A204.1 (cell line): ENCODE measurements at regions not wholly inside any gene's neighbourhood (a gene's known extent, or its start where the extent isn't known, plus 50 kb on each side); places are given as distances from the start of the nearest gene placed in this dataset.

Source experiments
- FAIRE-seq: peaks from 2 replicates; lab custom pipeline; 2012; peaks lifted over from hg19 to GRCh38; lab: Jason Lieb, UNC

DNA sequence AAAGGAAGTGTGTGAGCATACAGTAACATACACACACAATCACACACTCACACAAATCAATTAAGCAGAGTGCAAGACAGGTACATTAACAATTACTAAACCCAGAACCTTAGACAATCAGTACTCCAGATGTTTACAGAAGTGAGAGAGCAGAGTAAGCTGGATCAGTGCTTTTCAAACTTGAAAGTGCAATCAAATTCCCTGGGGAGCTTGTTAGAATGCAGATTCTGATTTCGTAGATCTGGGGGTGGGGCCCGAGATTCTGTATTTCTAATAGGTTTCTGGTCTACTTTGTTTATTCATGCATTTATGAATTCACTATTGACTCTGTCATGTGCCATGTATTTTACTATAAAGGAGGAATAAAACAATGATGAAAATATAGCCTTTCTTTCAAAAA lies 179.6 kb upstream of the PHYHIPL start:
- FAIRE-seq, result no peak

DNA sequence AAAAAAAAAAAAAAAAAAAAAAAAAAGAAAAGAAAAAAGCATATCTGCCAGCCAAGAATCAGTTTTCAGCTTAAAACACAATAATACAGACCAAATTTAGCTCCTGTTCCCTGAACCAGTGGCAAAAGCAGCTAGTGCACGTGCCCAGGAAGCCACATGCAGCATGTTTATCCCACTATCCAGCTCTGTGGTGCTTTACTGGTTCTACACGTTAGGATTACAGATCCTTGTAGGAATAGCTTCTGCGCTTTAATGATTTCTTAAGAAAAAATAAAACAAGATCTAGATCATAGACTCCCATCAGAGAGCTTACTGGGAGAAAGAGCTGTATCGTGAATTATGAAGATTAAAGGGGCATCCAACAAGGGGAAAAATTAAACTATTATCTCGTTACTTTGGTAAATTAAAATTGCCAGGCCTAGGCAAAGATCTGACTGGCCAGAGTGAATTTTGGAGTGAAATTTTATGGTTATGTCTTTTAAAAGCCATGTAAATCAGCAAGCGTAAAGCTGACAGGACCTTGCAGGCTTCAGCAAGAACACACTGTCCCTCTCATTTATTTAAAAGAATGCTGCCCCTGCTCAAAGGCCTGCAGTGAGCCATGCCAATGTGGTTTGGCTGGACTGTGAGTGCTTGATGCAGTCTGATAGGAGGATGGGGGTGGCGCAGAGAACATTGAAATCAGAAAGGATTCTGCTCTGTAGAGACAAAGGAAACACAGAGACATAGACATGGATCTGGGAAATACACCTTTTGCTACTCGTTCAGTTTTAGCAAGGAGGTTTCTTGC lies 177.3 kb upstream of the PHYHIPL start:
- no peak for FAIRE-seq

DNA sequence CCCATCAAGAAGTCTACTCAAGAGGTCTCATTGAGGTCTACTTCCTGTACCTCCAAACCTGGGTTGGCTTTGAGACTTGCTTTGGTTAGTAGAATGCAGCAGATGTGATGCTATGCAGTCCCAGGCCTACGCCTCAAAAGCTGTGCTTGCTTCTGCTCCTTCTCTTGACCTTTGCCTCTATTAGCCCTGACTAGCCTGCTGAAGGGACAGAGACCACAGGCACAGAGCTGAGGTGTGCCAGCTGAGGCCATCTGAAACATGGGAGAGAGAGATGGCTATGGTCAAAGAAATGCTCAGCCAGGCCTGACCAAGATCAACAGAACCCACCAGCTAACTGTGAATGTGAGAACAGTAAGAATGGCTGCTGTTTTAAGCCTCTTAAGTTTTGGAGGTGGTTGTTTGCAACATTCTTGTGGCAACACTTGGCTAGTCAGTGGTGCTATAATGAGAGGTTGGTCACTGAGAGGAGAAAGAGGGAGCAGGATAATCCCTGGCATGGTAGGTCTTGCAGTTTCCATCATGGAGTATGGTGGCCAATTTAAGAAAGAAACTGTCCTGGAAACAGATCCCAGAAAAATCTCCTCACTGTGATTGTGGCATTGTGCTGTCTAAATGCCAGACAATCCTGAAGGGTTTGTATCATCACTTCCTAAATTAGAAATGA lies 176.1 kb upstream of the PHYHIPL start:
- FAIRE-seq, result no peak

DNA sequence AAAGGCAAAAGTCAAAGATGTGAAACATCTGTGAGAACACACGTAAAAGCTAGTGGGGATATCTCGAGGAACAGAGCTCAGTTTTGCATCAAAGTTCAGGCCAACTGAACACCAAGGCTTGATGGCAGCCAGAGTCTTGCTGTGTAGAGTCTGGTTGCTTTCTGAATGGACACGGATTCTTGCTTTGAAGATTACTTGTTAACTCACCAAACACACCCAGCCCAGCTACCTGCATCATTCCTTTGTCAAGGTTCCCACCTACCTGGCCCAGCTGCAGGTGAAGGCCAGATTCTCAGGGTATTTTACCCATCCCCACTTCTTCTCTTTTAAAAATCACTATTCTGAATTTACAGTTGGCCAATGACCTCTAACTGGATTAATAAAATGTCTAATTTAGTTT lies 174.4 kb upstream of the PHYHIPL start:
- no peak for FAIRE-seq

DNA sequence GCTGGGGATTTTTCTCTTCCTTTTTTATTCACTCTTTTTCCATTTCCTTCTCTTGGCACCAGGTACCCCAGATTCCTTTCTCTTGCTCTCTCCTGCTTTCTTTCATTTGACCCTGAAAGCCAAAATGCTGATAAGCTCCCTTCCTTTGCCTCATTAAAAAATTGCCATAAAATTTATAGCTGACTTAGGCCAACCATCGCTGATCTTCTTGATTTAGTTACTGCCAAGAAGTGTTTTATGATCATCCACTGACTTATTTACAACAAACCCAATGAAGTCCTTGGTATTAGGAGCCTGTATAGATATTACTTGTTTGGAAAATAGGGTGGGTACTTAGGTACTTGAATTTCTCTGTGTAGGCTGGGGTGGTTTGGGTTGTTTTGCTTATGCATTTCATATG lies 173.2 kb upstream of the PHYHIPL start:
- no peak for FAIRE-seq

DNA sequence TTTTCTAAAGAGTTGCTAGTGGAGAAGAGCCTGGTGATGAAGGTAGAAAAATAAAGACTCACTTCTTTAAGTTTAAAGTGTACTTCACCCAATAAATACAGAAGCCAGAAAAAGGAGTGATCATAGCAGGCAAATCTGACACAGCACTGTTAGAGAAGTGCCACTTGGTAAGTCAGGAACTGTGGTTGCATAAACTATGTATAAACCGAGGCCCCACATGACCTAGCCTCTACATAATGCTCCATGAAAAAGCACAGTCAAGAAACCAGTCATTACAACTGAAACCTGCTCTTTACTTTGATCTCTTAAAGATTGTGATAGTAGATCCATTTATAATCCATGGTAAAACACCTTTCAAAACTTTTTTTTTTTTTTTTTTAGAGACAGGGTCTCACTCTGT lies 172.1 kb upstream of the PHYHIPL start:
- no peak for FAIRE-seq

DNA sequence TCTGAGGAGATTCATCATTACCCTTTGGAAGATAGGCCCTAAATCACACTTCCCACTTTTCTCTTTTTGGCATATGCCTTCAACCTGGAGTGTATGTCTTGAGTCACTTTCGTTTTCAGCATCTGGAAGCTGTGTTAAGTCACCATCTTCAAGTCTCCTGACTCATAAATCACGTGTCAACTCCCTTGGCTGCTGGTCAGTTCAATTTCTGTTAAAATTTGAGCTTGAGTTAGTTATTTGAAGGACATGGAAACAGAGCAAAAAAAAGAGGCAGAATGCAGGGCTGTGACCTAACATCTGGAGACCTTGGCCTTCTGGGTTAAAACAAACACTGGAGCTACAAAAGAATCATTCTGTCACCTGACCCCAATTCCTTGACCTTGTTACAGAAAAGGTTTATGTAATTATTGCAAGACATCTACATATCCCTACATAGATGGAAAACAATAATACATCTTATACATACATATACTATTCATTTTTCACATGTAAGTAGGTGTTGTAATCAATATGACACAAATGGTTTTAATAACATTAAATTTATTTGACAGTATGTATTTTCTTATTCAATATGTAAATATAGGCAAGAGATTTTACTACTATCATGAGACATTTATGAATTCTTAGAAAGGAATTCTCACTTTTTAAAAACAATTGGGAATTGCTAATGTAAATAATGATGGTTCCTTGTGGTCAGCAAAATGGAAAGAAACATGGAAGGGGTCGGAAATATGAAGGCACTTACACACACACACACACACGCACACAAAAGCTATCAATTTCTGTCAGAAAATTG lies 169.7 kb upstream of the PHYHIPL start:
- no peak for FAIRE-seq

DNA sequence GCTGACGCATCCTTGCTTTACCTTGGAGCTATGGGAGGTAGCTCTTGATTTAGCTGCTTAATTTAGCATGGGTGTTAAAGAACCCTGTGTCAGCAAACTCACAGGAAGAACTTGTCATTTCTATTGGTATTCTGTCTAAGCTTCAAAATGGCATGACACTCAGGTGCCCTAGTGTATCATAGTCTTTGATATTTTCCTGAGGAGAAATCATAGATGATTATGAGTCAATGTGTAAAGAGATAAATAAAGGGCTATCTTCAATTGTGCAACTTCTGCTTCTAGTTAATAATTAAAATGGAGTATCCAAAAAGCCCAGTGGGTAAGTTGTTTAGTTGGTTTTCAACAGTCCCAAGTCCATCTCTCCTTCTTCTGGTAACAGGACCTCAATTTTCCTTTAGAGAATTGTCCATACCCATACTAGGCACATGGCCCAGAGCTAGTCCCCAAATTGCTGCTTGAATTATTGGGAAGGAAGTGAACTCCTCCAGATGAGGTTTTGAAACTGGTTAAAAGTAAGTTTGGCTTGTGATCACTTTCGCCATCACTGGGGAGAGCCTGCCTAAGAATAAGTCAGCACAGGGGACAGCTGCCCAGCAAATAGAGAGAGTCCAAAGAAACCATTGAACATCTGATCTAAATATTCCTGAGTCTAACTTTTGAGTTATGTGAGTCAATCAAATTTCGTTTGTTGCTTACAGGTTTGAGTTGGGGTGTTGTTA lies 169.0 kb upstream of the PHYHIPL start:
- no peak for FAIRE-seq

DNA sequence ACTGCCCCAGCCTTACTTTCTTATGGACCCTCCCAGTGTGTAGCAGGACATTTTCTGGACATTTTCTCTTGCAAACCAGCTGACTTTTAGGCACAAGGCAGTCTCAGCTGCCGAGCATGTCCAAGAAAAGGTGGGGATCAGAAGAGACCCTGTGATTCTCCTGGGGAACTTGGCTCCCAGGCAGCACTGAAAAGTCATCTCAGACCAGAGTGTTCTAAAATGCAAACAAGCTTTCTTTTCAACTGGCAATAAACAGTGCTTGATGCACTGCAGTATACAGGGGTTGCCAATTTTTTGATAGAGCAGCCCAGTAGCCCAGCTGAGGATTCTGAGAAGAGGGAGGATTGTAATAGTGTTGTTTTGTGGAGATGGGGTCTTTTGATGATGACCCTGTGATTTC lies 168.0 kb upstream of the PHYHIPL start:
- FAIRE-seq, result no peak

DNA sequence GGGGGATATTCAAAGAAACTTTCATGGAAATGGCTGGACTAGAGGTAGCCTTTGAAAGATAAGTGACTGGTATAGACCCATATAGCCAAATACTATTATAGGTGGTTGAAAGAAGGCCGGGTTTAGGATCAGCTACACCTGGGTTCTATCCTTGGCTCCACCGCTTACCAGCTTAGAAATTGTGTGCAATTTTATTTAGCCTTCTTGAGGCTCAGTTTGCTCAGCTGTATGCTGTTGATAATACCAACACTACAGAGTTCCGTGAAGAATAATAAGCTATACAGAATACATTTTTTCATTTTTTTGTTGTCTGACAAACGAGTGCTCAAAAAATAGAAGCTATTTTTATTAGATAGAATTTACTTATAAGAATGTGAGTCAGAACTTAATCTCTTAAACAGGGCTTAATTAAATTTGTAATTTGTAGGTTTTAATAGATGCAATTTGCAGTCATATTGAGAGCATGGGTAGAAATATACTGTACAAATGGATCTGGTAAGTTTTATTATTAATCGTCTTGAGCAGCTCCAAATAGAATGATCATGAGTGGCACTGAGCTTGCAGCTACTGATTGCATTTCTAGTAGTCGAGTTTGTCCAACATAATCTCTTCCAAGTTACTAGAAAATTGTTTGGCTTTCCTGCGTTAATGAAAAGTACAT lies 164.3 kb upstream of the PHYHIPL start:
- no peak for FAIRE-seq

DNA sequence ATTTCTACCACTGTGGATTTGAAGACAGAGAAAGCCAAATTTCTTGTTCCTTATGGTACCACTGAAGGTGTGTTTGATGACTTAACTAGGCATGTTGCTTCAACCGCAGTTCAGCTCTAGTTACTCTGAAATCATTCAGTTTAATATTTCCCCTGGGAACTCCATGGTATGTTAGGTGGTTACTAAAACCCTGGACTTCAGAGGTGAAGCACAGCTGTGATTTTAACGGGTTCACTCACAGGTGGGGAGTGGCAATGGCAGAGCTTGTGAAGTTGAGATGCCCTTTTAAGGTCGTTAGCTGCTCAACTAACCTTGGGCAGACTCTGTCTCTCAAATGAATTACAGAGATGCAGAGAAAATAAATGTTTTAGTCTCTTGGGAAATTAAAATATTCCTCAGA lies 163.6 kb upstream of the PHYHIPL start:
- FAIRE-seq, result no peak

DNA sequence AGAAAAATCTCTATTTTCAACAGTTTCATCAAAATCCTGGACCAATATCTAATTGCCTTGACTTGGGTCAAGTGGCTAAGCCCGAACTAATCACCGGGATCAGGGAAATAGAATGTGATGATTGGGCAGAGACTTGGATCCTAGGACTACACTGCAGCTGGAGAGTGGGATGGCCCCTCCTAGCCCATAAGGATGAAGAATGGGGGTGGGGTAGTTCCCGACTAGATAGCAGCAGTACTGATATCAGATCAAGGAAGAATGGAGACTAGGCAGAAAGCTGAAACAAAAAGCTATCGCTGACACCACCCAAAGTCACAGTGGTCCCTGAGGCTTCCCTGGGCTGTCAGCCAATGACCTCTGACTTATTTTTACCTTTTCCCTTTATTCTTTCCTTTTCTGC lies 160.4 kb upstream of the PHYHIPL start:
- no peak for FAIRE-seq

DNA sequence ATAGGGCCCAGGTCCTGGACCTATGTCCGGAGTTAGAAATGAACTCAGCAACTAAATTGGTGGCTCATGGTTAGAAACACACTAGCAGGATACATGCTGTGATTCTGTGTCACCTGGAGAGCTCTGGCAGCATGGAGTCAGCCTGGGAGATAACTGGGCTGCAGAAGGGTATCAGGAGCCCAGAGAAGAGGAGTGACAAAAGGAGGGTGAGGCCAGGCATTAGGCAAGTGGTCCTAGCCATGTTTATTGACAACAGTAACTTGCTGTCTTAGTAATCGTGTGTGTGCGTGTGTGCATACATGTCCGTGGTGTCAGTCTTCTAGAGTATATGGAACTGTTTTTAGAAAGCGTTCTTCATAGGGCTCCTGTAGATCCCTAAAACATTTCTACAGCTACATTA lies 157.5 kb upstream of the PHYHIPL start:
- no peak for FAIRE-seq

DNA sequence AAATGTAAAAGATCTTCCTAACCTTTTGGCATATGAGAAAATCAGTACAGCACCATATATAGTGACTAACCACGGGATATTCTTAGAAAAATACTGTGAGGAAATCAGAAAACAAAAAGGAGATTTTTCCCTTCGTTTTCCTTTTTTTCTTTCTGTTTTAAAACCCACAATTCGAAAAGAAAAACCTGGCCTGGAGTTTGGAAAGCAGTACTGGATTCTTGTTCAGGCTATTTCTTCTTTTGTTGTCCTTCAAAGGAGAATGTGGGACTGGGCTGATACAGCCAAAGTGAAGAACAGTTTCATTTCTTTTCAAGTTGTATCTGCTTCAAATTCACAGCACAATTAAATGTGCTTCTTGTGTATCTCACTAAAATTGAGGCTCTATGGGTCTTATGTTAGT lies 156.8 kb upstream of the PHYHIPL start:
- no peak for FAIRE-seq

DNA sequence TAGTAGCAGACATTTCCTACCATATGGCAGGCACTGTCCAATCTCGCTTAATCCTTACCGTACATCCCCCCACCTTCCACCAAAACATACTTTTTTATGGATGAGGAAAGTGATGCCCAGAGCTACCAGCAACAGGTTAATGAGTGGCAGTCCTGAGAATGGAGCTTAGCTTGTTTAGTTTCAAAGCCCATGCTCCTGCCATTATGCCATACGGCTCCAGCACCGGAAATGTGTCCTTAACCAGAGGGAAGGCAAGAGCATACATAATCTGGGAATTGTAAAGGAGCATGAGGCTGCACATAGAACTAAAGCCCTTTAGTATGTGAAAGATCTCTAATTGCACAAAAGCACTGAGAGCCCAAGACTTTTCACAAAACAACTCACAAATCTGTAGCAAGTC lies 155.9 kb upstream of the PHYHIPL start:
- no peak for FAIRE-seq

DNA sequence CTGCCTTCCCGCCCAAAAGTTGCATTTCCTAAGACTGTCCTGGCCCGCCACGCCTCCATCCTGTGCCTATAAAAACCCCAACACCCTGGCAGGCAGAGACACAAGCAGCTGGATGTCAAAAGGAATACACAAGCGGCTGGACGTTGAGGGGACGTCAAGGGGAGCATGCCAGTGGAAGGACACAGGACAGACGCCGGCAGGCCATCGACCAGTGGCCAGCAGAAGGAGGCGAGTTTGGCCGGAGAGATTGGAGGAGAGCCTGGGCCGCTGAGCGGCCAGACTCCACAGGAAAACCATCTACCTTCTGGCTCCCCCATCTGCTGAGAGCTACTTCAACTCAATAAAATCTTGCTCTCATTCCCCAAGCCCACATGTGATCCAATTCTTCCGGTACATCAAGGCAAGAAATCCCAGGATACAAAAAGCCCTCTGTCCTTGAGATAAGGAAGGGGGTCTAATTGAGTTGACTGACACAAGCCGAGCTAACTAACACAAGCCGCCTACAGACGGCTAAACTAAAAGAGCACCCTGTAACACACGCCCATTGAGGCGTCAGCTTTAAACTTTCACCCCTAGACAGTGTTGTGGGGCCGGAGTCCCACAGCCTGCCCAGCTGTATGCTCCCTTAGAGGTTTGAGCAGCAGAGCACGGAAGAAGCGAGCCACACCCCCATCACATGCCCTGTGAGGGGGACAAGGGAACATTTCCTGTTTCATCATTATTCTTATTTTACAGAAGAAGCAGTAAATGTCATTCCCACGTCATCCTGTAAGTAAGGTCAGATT lies 150.3 kb upstream of the PHYHIPL start:
- no peak for FAIRE-seq

DNA sequence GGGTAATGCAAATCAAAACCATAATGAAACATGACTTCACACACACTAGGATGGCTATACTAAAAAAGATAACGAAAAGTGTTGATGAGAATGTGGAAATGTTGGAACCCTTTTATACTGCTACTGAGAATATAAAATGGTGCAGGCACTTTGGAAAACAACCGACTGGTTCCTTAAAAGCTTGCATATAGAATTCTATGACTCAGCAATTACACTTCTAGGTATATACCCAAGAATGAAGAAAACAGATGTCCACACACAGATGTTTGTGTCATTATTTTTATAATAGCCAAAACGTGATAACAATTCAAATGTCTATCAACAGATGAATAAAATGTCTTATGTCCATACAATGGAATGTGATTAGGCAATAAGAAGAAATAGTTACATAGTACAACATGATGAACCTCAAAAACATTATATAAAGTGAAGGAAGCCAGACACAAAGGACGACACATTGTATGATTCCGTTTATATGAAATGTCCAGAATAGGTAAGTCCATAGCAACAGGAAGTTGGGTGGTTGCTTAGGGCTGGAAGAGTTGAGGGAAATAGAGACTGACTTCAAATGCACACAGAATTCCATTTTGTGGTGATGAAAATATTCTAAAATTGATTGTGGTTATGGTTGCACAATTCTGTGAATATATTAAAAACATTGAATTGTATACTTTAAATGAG lies 148.3 kb upstream of the PHYHIPL start:
- no peak for FAIRE-seq

DNA sequence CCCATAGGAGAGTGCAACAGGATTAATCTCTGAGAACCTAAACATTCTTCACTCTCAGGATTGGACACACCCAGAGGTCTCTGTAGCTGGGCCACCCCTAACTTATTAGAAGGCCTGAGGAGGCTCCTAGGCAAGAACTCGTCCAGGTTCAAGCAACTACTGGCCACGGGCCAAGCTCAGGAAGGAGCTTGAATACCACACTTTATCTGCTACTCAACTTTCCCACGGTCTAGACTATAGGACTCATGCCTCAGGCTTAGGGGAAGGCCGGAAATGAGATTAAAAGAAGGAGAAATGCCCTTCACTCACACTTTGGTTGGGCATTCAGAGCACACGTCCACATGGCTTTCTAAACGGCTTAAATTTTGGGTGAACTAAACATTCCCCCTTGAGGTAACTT lies 142.8 kb upstream of the PHYHIPL start:
- FAIRE-seq, result no peak

DNA sequence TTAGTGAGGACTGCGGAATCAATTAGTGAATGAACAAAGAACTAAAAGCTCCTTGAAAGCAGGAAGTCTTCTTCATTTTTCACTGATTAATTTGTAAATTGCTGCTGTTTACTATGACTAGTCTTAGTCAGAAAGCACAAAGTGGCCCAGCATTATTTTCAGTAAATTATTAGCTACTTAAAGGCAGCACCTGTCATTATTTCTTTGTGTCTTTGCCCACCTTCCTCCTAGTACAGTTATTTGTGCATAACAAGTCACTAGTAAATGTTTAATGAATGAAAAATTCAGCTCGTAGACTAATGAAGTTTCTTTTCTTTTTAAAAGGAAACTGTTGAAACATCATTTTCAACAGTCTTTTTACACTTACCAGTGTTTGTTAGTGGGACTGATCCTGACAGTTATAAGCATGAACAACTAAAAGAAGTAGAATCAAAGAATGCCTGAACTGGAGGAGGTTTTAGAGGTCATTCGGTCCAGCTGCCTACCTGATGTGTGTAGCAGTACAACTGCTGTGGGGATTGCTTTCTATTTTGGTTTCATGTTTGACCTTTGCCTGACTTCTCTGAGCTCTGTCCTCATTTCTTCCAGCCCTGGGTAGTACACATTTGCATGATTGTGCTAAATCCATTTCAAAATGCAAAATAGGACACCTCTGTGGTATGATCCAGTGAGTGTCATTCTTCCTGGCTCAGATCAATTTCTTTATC lies 140.0 kb upstream of the PHYHIPL start:
- no peak for FAIRE-seq

DNA sequence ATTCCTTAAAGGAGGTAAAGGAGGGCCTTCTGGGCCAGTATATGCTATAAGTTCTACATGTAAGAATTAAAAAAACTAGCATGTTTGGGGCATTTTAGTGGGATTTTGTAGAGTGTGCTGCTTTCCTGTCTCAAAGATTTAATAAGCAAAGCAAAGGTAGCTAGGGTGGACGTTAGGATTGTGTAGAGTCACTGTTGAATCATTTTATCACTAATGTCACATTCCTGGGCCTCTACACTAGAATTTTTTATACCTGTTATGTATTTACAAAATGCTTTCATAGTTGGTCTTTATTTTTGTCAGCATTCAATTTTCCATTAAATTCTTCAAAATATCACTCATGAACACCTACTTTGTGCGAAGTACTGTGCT lies 139.4 kb upstream of the PHYHIPL start:
- FAIRE-seq, result no peak
